Midbrain (tissue), 1 donor: ENCODE measurements at regions not wholly inside any gene's neighbourhood (a gene's known extent, or its start where the extent isn't known, plus 50 kb on each side); places are given as distances from the start of the nearest gene placed in this dataset.

ENCODE experiments used
- DNase-seq: peaks from one replicate; lab custom pipeline; 2025; lab: John Stamatoyannopoulos, UW

DNA sequence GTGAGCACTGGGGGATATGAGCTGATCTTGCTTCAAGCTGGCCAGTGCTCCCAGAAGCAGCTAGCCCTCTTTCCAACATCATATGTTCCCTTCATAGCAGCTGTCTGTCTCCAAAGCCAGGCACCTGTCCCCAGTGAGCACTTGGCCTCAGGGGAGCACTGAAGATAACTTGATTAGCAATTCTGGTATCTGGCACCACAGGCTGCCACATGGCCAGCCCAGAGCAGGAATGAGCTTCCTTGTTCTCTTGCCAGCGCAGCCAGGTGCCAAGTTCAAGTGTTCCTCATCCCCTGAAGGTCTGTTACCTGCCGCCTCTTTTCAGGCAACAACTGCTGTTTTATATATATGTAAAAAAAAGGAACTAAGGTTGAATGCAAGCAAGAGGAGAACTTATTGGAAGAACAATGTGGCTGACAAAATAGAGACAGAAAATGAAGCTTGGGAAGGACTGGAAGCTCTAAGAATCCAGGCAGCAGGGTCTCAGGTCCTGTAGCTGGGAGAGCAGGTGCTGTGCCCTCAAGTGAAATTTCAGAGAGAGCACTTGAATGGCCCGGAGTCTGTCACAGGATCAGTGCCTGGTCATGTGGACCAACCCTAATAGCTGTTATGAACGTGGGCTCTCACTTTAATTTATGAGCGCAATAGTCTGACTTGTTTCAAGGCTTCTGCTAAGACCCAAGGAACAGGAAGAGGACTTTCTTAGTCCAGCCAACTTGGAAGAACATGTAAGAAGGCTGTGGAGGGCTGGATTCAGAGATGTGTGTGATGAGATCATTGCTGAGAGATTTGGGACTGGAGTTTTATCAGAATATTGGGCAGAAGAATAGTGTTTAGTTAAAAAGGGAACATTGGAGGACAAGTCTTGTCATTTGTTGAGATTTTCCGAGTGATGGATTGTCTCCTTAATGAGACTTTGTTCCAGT is 267.2 kb downstream of the GLRX3 start:
- no peak for DNase-seq

DNA sequence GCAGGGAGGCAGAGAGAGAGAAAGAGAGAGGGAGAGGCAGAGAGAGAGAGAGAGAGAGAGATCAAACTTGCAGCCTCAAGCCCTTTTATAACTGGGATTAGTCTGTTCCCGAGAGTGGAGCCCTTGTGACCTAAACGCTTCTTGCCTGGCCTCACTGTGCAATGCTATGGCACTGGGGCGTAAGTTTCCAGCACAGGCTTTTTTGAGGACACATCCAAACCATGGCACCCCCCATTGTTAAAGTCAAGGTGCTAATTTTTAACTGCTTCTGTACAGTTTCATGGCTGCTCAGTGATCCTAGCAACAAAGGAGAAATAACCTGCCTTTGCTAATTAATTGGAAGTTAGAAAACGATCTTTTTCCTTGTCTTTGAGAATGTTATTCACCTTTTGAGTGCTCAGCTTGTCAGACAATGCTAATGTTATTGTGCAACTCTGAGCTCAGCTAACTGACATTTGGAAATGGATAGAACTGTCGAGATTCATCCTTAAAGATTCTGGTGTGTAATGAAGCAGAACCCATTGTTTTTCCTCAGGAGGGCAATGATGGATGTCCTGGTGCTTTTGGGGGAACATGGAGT is 268.4 kb downstream of the GLRX3 start:
- no peak for DNase-seq

DNA sequence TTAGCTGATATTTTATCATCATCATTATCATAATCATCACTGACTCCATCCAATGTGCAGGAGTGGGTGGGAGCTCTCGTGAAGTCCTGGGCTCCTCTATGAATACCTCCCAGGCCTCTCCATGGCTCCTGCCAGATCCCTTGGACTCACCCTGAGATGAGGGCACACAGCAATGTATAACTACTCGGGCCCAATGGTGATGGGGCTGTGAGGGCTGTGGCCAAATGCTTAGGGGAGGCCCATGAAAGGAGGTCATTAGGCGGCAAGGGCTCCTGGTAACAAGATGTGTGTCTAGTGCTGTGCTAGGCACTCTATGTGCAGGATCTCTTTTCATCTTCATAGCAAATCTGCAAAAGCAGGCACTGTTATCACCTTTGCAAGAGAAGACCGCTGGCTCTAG is 270.9 kb downstream of the GLRX3 start:
- no peak for DNase-seq

DNA sequence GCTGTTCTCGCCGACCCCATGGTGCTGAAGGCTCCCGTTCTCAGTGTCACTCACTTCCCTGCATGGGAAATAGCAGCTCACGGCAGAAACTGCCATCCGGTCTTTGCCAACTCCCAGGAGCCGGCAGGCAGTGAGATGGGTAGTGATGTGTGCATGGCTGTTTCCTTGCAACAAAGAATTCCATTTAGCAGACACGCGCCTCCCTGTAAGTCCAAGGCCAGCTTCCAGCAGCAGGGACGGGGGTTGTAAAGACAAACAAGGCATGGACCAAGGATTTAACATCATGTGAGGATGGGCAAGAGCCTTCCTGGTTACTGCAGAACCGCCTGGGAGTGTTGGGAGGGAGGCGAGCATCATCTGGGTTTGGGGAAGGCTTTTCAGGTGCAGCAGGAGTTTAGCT is 273.1 kb downstream of the GLRX3 start:
- no peak for DNase-seq

DNA sequence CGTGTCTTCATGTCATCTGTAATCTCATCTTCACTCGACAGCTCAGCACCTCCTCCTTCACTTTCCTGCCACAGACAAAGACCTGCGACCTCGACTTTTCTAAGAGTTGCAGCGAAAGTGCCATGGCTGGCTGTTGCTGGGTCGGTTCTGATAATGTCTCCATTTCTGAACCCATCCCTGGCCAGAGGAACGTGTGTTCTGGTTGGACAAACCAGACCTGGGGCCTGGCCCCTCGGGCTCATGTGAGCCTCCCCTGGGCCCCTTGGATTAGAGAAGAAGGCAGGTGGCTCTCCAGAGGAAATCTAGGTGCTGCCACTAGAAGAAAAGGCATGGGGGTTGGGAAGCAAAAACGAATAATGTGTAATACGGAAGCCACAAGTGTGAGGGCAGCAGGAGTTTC is 273.7 kb downstream of the GLRX3 start:
- no peak for DNase-seq

DNA sequence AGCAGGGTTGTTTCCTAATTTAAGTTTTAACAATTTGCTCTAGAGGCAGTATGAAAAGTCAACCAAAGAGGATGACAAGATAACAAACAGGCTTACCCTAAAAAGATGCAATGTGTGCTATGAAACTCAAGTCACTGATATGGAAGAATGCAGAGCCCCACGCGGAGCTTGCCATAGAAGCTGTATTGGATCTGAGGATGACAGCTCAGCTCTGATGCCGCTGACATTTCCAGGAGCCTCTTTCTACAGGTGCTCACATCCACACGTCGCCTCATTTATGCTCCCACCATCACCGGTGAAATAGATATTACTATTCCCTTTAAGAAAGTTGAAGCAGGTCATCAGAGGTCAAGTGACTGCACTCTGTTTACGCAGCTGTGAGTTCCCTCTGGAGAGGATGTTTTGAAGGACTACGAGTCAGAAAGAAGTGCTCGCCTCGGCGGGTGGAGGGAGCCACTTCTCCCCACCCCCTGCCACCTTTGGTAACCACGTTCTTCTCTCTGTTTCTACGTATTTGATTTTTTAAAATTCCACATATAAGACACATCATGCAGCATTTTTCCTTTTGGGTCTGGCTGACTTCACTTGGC is 275.4 kb downstream of the GLRX3 start:
- no peak for DNase-seq

DNA sequence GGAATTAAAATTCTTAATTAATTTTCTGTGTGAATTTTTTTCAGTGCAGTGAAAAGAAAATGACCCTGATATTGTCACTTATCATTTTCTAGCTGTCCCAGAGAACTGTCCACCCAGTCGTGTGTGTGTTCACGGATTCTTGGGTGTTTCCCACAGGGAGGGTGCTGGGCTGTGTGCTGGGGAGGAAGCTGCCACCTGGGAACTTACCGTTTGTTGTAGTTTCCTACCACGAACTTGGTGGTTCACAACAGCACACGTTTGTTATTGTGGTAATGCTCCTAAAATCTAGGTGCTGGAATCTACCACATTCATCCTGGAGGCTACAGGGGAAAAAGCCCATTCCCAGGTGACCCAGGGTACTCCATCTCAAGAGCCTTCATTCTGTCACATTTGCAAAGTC is 276.1 kb downstream of the GLRX3 start:
- no peak for DNase-seq

DNA sequence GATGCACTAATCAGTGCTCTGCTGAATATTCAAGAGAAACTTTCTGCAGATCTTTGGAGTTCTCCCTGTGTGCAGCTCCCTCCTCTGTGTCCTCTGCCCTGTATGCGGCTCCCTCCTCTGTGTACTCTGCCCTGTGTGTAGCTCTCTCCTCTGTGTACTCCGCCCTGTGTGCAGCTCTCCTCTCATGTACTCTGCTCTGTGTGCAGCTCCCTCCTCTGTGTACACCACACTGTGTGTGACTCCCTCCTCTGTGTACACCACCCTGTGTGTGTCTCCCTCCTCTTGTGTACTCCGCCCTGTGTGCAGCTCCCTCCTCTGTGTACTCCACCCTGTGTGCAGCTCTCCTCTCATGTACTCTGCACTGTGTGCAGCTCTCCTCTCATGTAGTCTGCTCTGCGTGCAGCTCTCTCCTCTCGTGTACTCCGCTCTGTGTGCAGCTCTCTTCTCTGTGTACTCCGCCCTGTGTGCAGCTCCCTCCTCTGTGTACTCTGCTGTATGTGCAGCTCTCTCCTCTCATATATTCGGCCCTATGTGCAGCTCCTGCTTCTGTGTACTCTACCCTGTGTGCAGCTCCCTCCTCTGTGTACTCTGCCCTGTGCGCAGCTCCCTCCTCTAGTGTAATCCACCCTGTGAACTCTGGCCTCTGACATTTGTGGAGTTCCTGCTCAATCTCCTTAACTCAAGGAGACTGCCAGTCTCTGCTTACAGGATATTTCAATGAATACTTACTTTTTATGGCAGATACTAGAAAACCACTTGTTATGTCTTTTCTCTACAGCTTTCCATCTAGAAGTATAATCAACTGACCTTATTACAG is 280.4 kb downstream of the GLRX3 start:
- DNase-seq, result no peak

DNA sequence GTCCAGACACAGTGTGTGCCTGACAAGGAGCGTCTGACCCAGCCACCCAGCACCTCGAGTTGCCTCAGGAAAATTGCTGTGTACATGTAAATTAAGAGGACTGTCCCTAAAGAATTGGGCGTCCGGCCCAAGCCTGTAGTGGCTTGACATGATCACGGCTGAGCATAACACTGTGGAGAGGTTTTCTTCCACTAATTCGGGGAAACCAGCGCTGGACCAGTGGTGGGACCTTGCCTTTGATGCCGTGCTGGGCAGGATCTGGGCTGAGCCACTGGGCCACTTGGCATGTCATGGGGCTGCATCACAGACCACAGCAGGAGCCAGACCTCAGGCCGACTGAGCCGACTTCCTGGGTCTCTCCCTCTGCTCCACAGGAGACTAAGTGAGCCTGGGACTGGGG is 282.5 kb downstream of the GLRX3 start:
- no peak for DNase-seq

DNA sequence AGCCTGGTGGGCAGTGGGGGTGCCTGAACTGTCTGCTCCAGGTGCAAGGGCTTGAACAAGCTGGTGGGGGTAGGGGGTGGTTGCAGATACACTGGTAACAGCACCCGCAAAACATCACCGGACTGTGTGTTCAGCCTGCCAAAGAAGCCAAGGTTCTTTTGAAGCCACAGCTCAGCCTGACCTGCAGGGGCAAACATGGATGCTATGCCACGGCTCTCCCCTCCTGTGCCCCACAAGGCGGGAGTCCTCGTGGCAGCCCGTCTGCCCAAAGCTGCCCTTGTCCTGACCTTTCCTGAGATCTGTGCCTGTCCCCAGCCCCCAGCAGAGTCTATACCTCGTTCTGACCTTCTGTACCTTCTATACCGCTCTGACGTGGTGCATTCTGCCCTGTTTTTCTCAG is 285.7 kb downstream of the GLRX3 start:
- no peak for DNase-seq

DNA sequence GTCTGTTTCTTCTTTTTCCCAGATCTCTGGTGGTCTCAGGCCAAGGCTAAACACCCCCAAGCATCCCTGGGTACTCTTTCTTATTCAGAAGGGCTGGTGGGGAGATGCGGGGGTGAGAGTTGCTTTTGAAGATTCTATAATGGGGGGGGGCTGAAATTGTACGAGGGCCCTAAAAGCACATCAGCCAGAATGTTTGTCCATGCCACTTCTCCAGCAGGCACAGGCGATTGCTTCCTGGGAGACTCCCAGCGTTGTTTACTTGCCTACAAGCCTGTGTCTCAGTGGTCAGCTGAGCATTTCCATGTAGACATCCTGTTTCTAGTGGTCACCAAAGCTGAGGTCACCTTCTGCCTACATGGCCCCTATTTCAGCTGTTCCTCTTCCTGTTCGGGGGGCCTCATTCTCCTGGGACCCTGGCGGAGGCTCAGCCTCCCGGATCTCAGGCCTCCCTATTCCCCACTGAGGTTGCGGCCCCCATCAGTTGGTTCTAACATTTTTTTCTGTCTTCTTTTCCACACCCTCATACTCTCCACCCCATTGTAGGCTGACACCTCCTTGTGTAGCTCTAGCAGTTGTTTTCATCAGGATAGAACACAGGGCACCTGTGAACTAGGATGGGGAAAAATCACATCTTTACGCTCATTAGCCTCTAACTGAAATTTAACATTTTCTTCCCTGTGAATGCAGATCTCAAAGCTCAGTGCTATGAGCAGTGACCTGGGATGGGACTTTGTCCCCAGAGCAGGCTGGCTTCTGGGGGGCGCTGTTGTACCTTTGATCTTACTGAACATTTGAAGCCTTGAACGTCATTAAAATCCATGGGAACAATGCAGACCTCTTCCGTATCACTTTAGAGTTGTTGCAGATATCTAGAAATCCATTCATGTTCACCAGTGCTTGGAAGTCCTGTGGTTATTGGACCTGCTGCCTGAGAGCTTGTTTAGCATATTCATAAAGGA is 286.5 kb downstream of the GLRX3 start:
- DNase-seq, result no peak

DNA sequence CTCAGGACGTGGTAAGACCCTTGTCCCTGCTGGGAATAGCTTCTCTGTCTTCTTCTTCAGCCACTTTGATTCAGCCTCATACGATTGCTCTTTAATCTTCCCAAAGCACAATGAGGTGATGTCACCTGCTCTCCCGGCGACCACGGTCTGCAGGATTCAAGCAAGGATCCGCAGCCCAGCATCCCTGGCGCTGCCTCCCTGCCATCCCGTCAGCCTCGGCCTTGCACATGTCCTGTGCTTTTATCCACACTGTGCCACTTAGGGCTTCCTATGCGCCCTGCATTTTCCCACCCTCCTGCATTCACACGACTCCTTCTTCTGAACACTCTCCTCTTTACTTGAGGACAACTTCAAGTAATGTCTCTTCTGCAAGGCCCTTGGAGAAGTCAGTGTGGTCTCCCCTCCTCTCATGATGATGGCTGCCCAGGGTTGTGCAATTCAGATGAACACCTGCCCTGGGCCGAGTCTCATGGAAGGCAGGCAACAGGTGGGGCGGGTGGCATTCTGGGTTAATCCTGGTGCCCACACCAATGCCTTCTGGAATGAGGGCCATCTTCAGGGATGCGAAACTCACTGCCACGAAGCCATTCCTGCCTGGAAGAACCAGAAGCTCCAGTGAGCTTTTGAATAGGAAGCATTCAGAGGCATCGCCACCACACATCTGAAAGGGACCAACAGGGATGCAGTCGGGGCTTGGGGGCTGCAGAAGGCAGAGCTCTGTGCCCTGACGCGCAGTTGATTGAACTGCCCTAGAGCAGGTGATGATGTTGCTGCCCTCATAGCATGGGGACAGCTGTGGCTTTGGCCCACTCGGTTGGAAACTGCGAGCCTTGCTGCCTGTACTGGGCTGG is 287.5 kb downstream of the GLRX3 start:
- DNase-seq, result no peak

DNA sequence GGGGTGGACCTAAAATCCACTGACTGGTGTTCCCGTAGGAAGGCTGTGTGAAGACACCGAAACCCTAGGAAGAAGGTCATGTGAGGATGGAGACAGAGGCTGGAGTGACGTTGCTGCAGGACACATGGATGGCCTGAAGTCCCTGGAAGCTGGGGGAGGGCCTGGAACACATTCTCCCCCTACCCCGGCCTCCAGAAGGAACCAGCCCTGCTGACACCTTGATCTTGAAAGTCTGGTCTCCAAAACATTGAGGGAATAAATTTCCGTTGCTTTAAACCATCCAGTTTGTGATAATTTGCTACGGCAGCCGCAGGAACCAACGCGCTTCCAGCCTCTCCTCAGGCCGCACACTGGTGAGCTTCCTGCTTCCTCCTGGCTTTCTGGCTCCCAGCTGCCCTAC is 288.2 kb downstream of the GLRX3 start:
- no peak for DNase-seq

DNA sequence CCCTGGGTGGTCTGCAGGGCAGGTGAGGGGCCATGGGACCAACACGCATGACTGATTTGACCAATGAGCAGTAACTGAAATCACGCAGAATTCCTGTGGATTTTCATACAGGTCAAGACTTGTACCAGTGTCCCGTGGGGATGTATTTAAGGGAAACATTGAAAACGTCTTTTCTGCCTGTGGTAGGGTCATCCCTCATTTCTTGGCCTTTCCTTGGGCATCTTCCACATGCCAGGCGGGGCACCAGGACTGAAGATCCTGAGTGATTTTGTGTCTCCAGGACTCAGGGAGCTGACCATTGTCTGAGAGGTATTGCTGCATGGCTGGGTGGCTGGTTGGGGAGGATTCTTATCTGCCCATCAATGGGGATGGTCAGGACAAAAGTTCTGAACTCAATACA is 289.0 kb downstream of the GLRX3 start:
- DNase-seq, result no peak

DNA sequence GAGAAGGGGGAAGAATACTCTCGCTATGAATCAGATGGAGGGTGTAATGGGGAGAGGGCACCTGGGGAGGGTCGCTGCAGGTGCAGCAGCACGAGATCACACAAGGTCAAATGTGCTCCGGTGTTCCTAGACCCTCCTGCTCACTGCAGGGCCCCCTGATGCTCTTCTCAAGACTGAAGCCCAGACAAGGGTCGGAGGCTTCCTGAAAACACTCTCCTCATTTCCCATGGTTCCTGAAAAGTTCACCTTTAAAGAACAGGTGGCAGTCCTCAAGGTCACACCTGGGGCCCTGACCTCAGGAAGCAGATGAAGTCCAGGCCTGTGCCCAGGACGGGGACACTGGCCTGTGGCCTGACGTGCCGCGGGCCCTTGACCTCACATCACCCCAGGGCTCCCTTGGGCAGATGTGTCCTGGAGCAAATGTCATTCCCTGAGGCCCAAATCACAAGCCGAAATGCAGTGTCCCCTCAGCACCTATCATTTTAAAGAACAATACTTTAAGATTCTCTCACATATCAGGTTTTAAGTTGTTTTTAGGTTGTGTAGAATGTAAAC is 289.8 kb downstream of the GLRX3 start:
- DNase-seq, result no peak

DNA sequence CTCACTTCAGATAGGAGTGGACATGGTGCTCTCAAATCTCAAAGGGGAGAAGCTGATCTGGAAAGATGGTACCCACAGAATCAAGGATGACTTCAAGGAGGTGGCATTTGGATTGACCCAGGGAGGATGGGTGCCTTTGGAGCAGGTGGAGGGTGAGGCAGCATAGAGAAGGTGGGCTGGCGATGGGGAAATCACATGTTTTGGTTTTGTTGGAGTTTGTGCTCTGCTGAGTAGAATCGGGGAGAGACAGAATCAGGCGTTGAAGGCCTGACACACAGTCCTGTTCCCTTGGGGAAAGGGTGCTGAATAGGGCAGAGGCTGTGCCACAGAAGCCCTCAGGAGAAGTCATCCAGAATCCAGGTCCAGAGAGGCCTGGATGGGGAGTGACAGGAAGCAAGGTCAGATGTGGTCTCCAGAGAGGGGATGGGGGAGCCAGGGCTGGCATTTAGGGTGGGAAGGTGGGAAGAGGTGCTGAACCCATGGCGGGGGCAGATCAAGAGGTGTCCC is 291.1 kb downstream of the GLRX3 start:
- DNase-seq, result no peak

DNA sequence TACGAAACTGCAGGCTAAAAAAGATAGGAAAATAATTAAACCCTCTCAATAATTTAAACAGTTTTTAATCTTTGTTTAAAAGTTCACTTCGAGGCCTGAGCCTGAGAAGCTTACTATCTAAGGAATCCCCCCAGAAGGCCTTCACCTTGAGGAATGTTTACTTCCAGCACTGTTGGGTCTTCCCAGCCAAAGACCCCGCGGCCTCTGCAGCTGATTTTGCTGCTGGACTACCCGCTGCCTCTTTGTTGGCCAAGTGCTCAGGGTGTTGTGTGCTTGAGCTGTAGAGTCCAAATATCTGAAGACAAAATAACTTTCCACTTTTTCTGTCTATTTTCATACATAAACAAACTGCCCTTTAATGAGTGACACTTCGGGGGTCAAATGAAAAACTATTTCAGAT is 292.7 kb downstream of the GLRX3 start:
- no peak for DNase-seq

DNA sequence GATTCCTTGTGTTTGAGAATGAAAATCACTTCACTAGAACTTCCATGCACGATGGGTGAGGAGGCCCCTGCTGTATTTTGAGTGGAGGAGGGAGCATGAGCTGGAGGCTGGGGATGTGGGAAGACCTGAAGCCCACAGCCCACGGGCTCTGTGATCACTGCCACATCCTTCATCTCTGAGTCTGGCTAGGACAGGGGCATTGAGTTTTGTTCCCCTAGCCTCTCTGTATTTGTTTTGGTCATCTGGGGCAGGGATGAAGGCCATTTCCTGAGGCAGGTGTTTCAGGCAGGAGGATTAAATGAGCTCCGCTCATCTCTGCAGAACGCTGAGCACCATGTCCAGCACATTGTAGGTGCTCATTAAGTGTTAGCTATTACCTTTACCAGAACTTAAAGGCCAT is 293.6 kb downstream of the GLRX3 start:
- DNase-seq, result no peak

DNA sequence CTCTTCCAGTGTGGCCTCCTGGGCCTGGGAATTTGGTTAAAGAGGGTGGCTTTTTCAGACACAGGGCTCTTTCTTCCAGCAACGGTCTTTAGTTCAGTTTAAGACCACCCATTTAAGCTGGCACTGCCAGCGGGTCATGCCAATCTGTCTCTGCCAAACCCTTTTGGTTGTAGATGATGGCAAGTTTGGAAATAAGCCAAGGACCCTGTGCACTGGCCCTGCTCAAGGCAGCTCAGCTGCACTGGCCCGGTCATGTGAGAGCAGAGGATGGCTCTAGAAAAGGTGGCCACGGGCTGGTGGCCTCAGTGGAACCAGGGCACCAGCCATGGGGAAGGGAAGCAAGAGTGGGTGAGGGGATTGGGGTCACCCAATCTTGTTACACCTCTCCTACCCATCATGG is 294.1 kb downstream of the GLRX3 start:
- DNase-seq, result no peak
